ENCODE measurements at regions not wholly inside any gene's neighbourhood (a gene's known extent, or its start where the extent isn't known, plus 50 kb on each side); places are given as distances from the start of the nearest gene placed in this dataset.

GRCh38 chr12:42774238-42774637, 184.7 kb upstream of the PRICKLE1 start:
- no peak for TF ChIP-seq CTCF (conservative IDR thresholded peaks at IDR 0.05 in 1 of 2, IDR thresholded peaks at IDR 0.05 in 1 of 2; ENCODE audit: low read depth in 1 of 2, low read length in 2 of 2)
- no peak for TF ChIP-seq EZH2 (IDR thresholded peaks at IDR 0.05; ENCODE audit: low read length, missing control alignments)

Measured in fibroblast of lung (primary cell).